ENCODE measurements at regions not wholly inside any gene's neighbourhood (a gene's known extent, or its start where the extent isn't known, plus 50 kb on each side); places are given as distances from the start of the nearest gene placed in this dataset.

GRCh38 chr6:114435985-114436384, 93.2 kb upstream of the HS3ST5 start:
- no peak for DNase-seq (ENCODE audit: low read depth in 2 of 2)

- no peak for DNase-seq (ENCODE audit: low read depth in 2 of 2)
Observed at GRCh38 chr6:114432400-114432799, 89.6 kb upstream of the HS3ST5 start.

- no peak for DNase-seq (ENCODE audit: low read depth in 2 of 2)
Observed at GRCh38 chr6:114431641-114432040, 88.8 kb upstream of the HS3ST5 start.

- no peak for DNase-seq (ENCODE audit: low read depth in 2 of 2)
Observed at GRCh38 chr6:114430534-114431124, 87.8 kb upstream of the HS3ST5 start.

GRCh38 chr6:114428341-114428740, 85.5 kb upstream of the HS3ST5 start:
- no peak for DNase-seq (ENCODE audit: low read depth in 2 of 2)

GRCh38 chr6:114421199-114421598, 78.4 kb upstream of the HS3ST5 start:
- DNase-seq (ENCODE audit: low read depth in 2 of 2): no peak

- DNase-seq (ENCODE audit: low read depth in 2 of 2): no peak
Observed at GRCh38 chr6:114419175-114419574, 76.4 kb upstream of the HS3ST5 start.

GRCh38 chr6:114418304-114418972, 75.6 kb upstream of the HS3ST5 start:
- DNase-seq (ENCODE audit: low read depth in 2 of 2): no peak

- DNase-seq (ENCODE audit: low read depth in 2 of 2): no peak
Observed at GRCh38 chr6:114407426-114408035, 64.7 kb upstream of the HS3ST5 start.

- no peak for DNase-seq (ENCODE audit: low read depth in 2 of 2)
Observed at GRCh38 chr6:114404339-114404955, 61.6 kb upstream of the HS3ST5 start.

- no peak for DNase-seq (ENCODE audit: low read depth in 2 of 2)
Observed at GRCh38 chr6:114403858-114404257, 61.0 kb upstream of the HS3ST5 start.

- no peak for DNase-seq (ENCODE audit: low read depth in 2 of 2)
Observed at GRCh38 chr6:114398481-114398880, 55.7 kb upstream of the HS3ST5 start.
